ENCODE measurements at regions not wholly inside any gene's neighbourhood (a gene's known extent, or its start where the extent isn't known, plus 50 kb on each side); places are given as distances from the start of the nearest gene placed in this dataset.

- no peaks in the 10 kb centered on the region for H3K27me3 ChIP-seq (ENCODE audit: low read length)
- BruUV-seq (replicated peaks) = no TSS peak
- TF ChIP-seq EZH2phosphoT487 (IDR thresholded peaks at IDR 0.05; ENCODE audit: borderline replicate concordance, low read length) (no peak), EZH2 (IDR thresholded peaks at IDR 0.05; ENCODE audit: low read length, unreplicated experiment) (no peak), CTCF (conservative IDR thresholded peaks at IDR 0.05; ENCODE audit: low read depth, low read length) (no peak)
- H3K79me2 ChIP-seq (ENCODE audit: low read length) = no peaks in the 10 kb centered on the region
- no peaks in the 10 kb centered on the region for H3K9me3 ChIP-seq (ENCODE audit: low read length)
- DNase-seq (no peak), ATAC-seq (no peak)
- no peaks in the 10 kb centered on the region for H3K9me2 ChIP-seq (replicated peaks; ENCODE audit: low read length)
- H3K9ac ChIP-seq (ENCODE audit: low read length) = no peak overlapping the region
- peaks cover 23% of the 10 kb centered on the region; the same call in 1 of the 2 replicates for H3K4me1 ChIP-seq (ENCODE audit: insufficient read depth, low read length)
- H3K36me3 ChIP-seq (ENCODE audit: low read depth, low read length) = no peaks in the 10 kb centered on the region
- no peak overlapping the region for H3K4me3 ChIP-seq (ENCODE audit: low read length)
- no peak overlapping the region for H2AFZ ChIP-seq (ENCODE audit: low read length)
- no peak overlapping the region for H3K27ac ChIP-seq (ENCODE audit: low read length)
- no peak overlapping the region for H3K4me2 ChIP-seq (ENCODE audit: low read length)
- CTCF ChIA-PET = no interaction called here
- POLR2A ChIA-PET (ENCODE audit: unreplicated experiment) = no interaction called here
- H4K20me1 ChIP-seq (ENCODE audit: low read length) = no peaks in the 10 kb centered on the region
- no peaks in the 10 kb centered on the region for H3F3A ChIP-seq (ENCODE audit: low read length, unreplicated experiment)
- intact Hi-C loops (cut with micrococcal nuclease) = no loop called here
Measured at GRCh38 chr6:41429506-41430504, 94.4 kb downstream of the NCR2 start.

- Histone ChIP-seq H3K9me3 (ENCODE audit: low read length) (no peaks in the 10 kb centered on the region), H3K9me2 (replicated peaks; ENCODE audit: low read length) (no peaks in the 10 kb centered on the region), H3K9ac (ENCODE audit: low read length) (no peak overlapping the region), H3K27me3 (ENCODE audit: low read length) (peaks cover 3% of the 10 kb centered on the region), H3K79me2 (ENCODE audit: low read length) (no peaks in the 10 kb centered on the region), H4K20me1 (ENCODE audit: low read length) (no peaks in the 10 kb centered on the region), H3K36me3 (ENCODE audit: low read depth, low read length) (no peaks in the 10 kb centered on the region), H3K27ac (ENCODE audit: low read length) (no peak overlapping the region), H3K4me3 (ENCODE audit: low read length) (no peak overlapping the region), H3K4me1 (ENCODE audit: insufficient read depth, low read length) (peaks cover 23% of the 10 kb centered on the region; the same call in 1 of the 2 replicates), H3K4me2 (ENCODE audit: low read length) (0 out of 2 replicates have a peak overlapping the region, but pooled peaks have one; percentile 11), H2AFZ (ENCODE audit: low read length) (no peak overlapping the region), H3F3A (ENCODE audit: low read length, unreplicated experiment) (no peaks in the 10 kb centered on the region)
- no TSS peak for BruUV-seq (replicated peaks)
- no peak for TF ChIP-seq EZH2phosphoT487 (IDR thresholded peaks at IDR 0.05; ENCODE audit: borderline replicate concordance, low read length)
- no peak for TF ChIP-seq EZH2 (IDR thresholded peaks at IDR 0.05; ENCODE audit: low read length, unreplicated experiment)
- no peak for TF ChIP-seq CTCF (conservative IDR thresholded peaks at IDR 0.05; ENCODE audit: low read depth, low read length)
- DNase-seq (peak; percentile 52), ATAC-seq (no peak)
- intact Hi-C loops (cut with micrococcal nuclease) = no loop called here
- ChIA-PET POLR2A (ENCODE audit: unreplicated experiment) (no interaction called here), CTCF (no interaction called here)
Measured at GRCh38 chr6:41430875-41431274, 95.5 kb downstream of the NCR2 start.

- H3K27ac ChIP-seq (ENCODE audit: low read length) = no peak overlapping the region
- no peaks in the 10 kb centered on the region for H3K79me2 ChIP-seq (ENCODE audit: low read length)
- H3K4me2 ChIP-seq (ENCODE audit: low read length) = no peak overlapping the region
- POLR2A ChIA-PET (ENCODE audit: unreplicated experiment) = no interaction called here
- ATAC-seq = no peak
- no peak overlapping the region for H3K9ac ChIP-seq (ENCODE audit: low read length)
- CTCF ChIA-PET = interaction anchor here (0.7 kb wide), 1 partner anchor 292 kb away, joined by 3 read pairs; no protein-coding TSS in a partner anchor
- no peaks in the 10 kb centered on the region for H3F3A ChIP-seq (ENCODE audit: low read length, unreplicated experiment)
- peaks cover 22% of the 10 kb centered on the region; the same call in 1 of the 2 replicates for H3K4me1 ChIP-seq (ENCODE audit: insufficient read depth, low read length)
- intact Hi-C loops (cut with micrococcal nuclease) = no loop called here
- no TSS peak for BruUV-seq (replicated peaks)
- no peak overlapping the region for H3K4me3 ChIP-seq (ENCODE audit: low read length)
- H4K20me1 ChIP-seq (ENCODE audit: low read length) = no peaks in the 10 kb centered on the region
- no peak for DNase-seq
- no peak overlapping the region for H2AFZ ChIP-seq (ENCODE audit: low read length)
- no peak for TF ChIP-seq EZH2 (IDR thresholded peaks at IDR 0.05; ENCODE audit: low read length, unreplicated experiment)
- TF ChIP-seq CTCF (conservative IDR thresholded peaks at IDR 0.05; ENCODE audit: low read depth, low read length) = no peak
- no peak for TF ChIP-seq EZH2phosphoT487 (IDR thresholded peaks at IDR 0.05; ENCODE audit: borderline replicate concordance, low read length)
- no peaks in the 10 kb centered on the region for H3K9me3 ChIP-seq (ENCODE audit: low read length)
- H3K36me3 ChIP-seq (ENCODE audit: low read depth, low read length) = no peaks in the 10 kb centered on the region
- no peaks in the 10 kb centered on the region for H3K9me2 ChIP-seq (replicated peaks; ENCODE audit: low read length)
- H3K27me3 ChIP-seq (ENCODE audit: low read length) = peaks cover 5% of the 10 kb centered on the region
Measured at GRCh38 chr6:41432280-41432679, 96.9 kb downstream of the NCR2 start.

Measured in PC-3 (cell line).